Suprapubic skin (tissue), 3 donors: ENCODE measurements at regions not wholly inside any gene's neighbourhood (a gene's known extent, or its start where the extent isn't known, plus 50 kb on each side); places are given as distances from the start of the nearest gene placed in this dataset.

Experiments used
- EP300 ChIP-seq: sonication (generic); formaldehyde crosslinking; IDR thresholded peaks from one replicate; pipeline ENCODE4 v1.6.1; 2017; ENCODE audit warnings: antibody characterized with exemption
- POLR2A ChIP-seq, 2 donors: fragments of 450-650 bp; IDR thresholded peaks; one replicate each; pipeline ENCODE4 v1.6.1; 2017; ENCODE audit warnings: antibody characterized with exemption in 2 of 2, mild to moderate bottlenecking in 2 of 2, moderate library complexity in 2 of 2
- TF ChIP-seq, protein P1 (sequence below), 2 donors: fragments of 200-600 bp in 1 of 2; fragments of 450-650 bp in 1 of 2; sonication (generic) in 1 of 2; IDR thresholded peaks; one replicate each; pipeline ENCODE4 v1.5.1; 2016 to 2019; ENCODE audit warnings: antibody characterized with exemption in 2 of 2, mild to moderate bottlenecking in 1 of 2, moderate library complexity in 1 of 2

DNA sequence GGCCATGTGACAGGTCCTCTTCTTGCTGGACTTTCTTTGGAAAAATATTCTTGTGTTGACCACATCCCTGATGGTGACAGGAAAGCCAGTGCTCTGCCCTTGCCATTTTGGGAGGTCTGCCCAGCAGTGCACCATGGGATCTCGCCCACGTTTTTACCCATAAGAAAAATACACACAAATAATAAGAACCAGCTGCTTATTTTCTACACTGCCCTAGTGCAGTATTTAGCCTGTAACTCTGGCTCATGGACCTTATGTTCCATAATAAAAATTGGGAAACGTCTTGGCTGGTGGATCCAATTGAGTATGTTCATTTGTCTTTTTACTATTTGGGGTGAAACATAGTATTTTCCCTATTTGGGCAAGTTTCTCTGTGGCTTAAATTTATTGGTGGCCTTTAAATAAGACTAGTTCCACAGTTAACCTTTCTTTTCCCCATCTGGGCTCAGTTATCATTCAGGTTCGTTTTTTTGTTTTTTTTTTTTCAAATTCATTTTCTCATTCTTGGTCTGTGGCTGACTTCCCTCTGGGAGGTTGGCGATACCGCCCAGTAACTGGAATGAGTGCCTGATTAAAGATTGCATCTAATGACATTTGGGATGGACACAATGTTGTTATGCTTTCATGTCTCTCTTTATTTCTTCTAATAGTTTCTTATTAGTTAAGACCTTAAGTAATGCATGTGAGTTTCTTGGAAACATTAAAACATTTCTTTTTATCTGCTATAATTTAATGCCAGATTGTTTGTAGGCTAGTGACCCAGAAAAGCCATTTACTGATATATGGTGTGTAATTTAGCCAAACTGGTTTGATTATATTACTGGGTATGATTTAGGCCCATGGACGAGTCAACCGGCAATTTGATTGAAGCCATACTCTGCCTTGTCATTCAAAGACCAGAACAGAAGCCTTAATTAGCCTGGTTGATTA lies 163.7 kb downstream of the FGF10 start:
- TF ChIP-seq, protein P1, sequence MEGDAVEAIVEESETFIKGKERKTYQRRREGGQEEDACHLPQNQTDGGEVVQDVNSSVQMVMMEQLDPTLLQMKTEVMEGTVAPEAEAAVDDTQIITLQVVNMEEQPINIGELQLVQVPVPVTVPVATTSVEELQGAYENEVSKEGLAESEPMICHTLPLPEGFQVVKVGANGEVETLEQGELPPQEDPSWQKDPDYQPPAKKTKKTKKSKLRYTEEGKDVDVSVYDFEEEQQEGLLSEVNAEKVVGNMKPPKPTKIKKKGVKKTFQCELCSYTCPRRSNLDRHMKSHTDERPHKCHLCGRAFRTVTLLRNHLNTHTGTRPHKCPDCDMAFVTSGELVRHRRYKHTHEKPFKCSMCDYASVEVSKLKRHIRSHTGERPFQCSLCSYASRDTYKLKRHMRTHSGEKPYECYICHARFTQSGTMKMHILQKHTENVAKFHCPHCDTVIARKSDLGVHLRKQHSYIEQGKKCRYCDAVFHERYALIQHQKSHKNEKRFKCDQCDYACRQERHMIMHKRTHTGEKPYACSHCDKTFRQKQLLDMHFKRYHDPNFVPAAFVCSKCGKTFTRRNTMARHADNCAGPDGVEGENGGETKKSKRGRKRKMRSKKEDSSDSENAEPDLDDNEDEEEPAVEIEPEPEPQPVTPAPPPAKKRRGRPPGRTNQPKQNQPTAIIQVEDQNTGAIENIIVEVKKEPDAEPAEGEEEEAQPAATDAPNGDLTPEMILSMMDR (IDR thresholded peaks at IDR 0.05): no peak
- TF ChIP-seq EP300 (no peak), POLR2A (IDR thresholded peaks at IDR 0.05) (no peak)
